ENCODE measurements at regions not wholly inside any gene's neighbourhood (a gene's known extent, or its start where the extent isn't known, plus 50 kb on each side); places are given as distances from the start of the nearest gene placed in this dataset.
A peak's percentile ranks its signal among the peaks of the same experiment; 100 is the strongest.

- H3K4me3 ChIP-seq (ENCODE audit: low read depth, low read length): no peak overlapping the region
- no peak for TF ChIP-seq CTCF (IDR thresholded peaks at IDR 0.05; ENCODE audit: low read depth, low read length, missing control alignments)
- no peak for DNase-seq (ENCODE audit: low read depth)
Observed at GRCh38 chr2:38168710-38169480, 92.9 kb upstream of the CYP1B1 start.

DNA sequence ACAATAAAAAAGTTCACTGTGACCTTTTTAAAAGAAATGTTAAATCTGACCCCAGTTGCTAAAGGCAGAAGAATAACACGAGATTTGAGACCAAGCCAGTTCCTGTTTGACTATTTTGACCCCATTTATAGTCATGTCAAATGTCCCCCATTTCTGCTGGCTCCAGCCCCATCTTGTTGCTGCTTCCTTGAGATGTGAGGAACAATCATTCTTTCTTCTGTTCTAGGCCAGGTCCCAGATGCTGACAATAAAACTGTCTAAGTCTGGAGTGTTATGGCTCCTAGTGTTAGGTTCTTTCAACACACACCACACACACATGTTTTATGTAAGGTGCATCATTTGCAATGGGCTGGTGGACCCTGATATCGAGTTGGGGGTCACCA is 92.0 kb upstream of the CYP1B1 start:
- H3K4me3 ChIP-seq (ENCODE audit: low read depth, low read length): no peak overlapping the region
- DNase-seq (ENCODE audit: low read depth): no peak
- TF ChIP-seq CTCF (IDR thresholded peaks at IDR 0.05; ENCODE audit: low read depth, low read length, missing control alignments): no peak

DNA sequence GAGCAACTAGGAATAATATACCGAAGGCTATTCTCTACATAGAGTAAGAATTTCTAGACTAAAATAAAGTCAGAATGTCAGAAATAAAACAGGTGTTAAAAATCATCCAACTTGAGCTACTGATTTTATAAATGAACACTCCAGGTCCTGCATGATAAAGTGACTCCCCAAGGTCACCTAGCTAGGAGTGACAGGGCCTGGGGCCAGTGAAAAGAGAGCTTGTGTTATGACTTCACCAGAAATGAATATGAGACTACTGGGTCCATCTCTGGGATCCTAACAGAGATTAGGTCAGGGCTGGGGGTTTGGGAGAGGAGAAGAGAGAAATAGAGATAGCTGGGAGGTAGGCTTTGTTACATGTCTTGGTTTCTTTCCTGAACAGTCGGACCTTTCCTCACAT is 89.7 kb upstream of the CYP1B1 start:
- no peak overlapping the region for H3K4me3 ChIP-seq (ENCODE audit: low read depth, low read length)
- no peak for DNase-seq (ENCODE audit: low read depth)
- no peak for TF ChIP-seq CTCF (IDR thresholded peaks at IDR 0.05; ENCODE audit: low read depth, low read length, missing control alignments)

- no peak for DNase-seq (ENCODE audit: low read depth)
- H3K4me3 ChIP-seq (ENCODE audit: low read depth, low read length): no peak overlapping the region
- no peak for TF ChIP-seq CTCF (IDR thresholded peaks at IDR 0.05; ENCODE audit: low read depth, low read length, missing control alignments)
Observed at GRCh38 chr2:38164881-38165280, 88.9 kb upstream of the CYP1B1 start.

- DNase-seq (ENCODE audit: low read depth): no peak
- no peak for TF ChIP-seq CTCF (IDR thresholded peaks at IDR 0.05; ENCODE audit: low read depth, low read length, missing control alignments)
- no peak overlapping the region for H3K4me3 ChIP-seq (ENCODE audit: low read depth, low read length)
Observed at GRCh38 chr2:38163579-38163978, 87.6 kb upstream of the CYP1B1 start.

- peak; percentile 12 for TF ChIP-seq CTCF (IDR thresholded peaks at IDR 0.05; ENCODE audit: low read depth, low read length, missing control alignments)
Observed at GRCh38 chr2:38163006-38163405, 87.1 kb upstream of the CYP1B1 start.

DNA sequence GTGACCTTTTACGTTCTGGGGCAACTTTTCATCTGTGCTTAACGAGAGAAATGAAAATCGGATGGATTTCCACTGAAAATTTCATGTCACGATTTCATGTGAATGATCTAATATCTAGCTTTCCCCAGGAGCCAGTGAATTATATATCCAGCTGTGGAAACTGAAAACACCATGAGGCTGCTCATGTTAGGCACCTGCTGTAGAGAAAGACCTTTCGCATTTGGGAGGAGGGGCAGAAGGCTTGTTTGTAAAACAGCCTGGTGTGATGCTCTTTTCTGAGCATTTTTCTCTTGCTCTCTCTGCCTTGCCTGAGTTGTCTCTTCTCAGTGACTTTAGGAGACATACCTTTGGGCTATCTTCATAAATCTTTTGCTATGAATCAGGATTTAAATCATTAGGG is 84.6 kb upstream of the CYP1B1 start:
- no peak overlapping the region for H3K4me3 ChIP-seq (ENCODE audit: low read depth, low read length)
- no peak for TF ChIP-seq CTCF (IDR thresholded peaks at IDR 0.05; ENCODE audit: low read depth, low read length, missing control alignments)
- no peak for DNase-seq (ENCODE audit: low read depth)

More at GRCh38 chr2:38163006-38163405, 87.1 kb upstream of the CYP1B1 start:
- DNase-seq (ENCODE audit: low read depth): no peak
- H3K4me3 ChIP-seq (ENCODE audit: low read depth, low read length): no peak overlapping the region
